NCI-H2081 treated with DMSO at 0.1 percent for 48 hours (cell line): ENCODE measurements at regions not wholly inside any gene's neighbourhood (a gene's known extent, or its start where the extent isn't known, plus 50 kb on each side); places are given as distances from the start of the nearest gene placed in this dataset.
"Not testable (repeated sequence)": the region's sequence is repeated elsewhere in the genome, so short reads cannot be mapped to it uniquely, and the experiment has no call there.

Source experiments
- DNase-seq: peaks from one replicate; lab custom pipeline; 2025; lab: John Stamatoyannopoulos, UW

GRCh38 chr5:145463634-145464033 is 371.5 kb downstream of the PRELID2 start:
- no peak for DNase-seq

- DNase-seq: no peak
Measured at GRCh38 chr5:145462525-145462924, 372.6 kb downstream of the PRELID2 start.

- no peak for DNase-seq
Measured at GRCh38 chr5:145450286-145450885, 384.8 kb downstream of the PRELID2 start.

- DNase-seq: no peak
Measured at GRCh38 chr5:145449794-145450193, 385.3 kb downstream of the PRELID2 start.

GRCh38 chr5:145446875-145447274 is 388.3 kb downstream of the PRELID2 start:
- not testable (repeated sequence) for DNase-seq

- no peak for DNase-seq
Measured at GRCh38 chr5:145446412-145446811, 388.7 kb downstream of the PRELID2 start.

GRCh38 chr5:145445027-145445426 is 390.1 kb downstream of the PRELID2 start:
- no peak for DNase-seq

- DNase-seq: no peak
Measured at GRCh38 chr5:145443964-145444363, 391.2 kb downstream of the PRELID2 start.

- DNase-seq: no peak
Measured at GRCh38 chr5:145443366-145443765, 391.8 kb downstream of the PRELID2 start.

- not testable (repeated sequence) for DNase-seq
Measured at GRCh38 chr5:145442661-145443060, 392.5 kb downstream of the PRELID2 start.

GRCh38 chr5:145441228-145441627 is 393.9 kb downstream of the PRELID2 start:
- no peak for DNase-seq

- no peak for DNase-seq
Measured at GRCh38 chr5:145437627-145438026, 397.5 kb downstream of the PRELID2 start.

- DNase-seq: no peak
Measured at GRCh38 chr5:145433077-145433476, 402.1 kb downstream of the PRELID2 start.

GRCh38 chr5:145429170-145429569 is 406.0 kb downstream of the PRELID2 start:
- DNase-seq: no peak

- no peak for DNase-seq
Measured at GRCh38 chr5:145408048-145408341, 427.1 kb downstream of the PRELID2 start.

GRCh38 chr5:145407300-145408047 is 427.7 kb downstream of the PRELID2 start:
- no peak for DNase-seq

- no peak for DNase-seq
Measured at GRCh38 chr5:145403992-145404391, 431.1 kb downstream of the PRELID2 start.

- no peak for DNase-seq
Measured at GRCh38 chr5:145396888-145397287, 438.3 kb downstream of the PRELID2 start.

GRCh38 chr5:145395151-145395550 is 440.0 kb downstream of the PRELID2 start:
- not testable (repeated sequence) for DNase-seq

GRCh38 chr5:145393426-145393825 is 441.7 kb downstream of the PRELID2 start:
- DNase-seq: no peak

GRCh38 chr5:145389047-145389446 is 446.1 kb downstream of the PRELID2 start:
- DNase-seq: no peak

GRCh38 chr5:145385276-145385675 is 449.9 kb downstream of the PRELID2 start:
- no peak for DNase-seq

GRCh38 chr5:145378226-145378625 is 456.9 kb downstream of the PRELID2 start:
- no peak for DNase-seq

GRCh38 chr5:145375521-145375920 is 459.6 kb downstream of the PRELID2 start:
- DNase-seq: no peak
